NCI-H1092 (cell line): ENCODE measurements at regions not wholly inside any gene's neighbourhood (a gene's known extent, or its start where the extent isn't known, plus 50 kb on each side); places are given as distances from the start of the nearest gene placed in this dataset.

Experiments used
- DNase-seq: peaks from one replicate; lab custom pipeline; 2025; lab: John Stamatoyannopoulos, UW

DNA sequence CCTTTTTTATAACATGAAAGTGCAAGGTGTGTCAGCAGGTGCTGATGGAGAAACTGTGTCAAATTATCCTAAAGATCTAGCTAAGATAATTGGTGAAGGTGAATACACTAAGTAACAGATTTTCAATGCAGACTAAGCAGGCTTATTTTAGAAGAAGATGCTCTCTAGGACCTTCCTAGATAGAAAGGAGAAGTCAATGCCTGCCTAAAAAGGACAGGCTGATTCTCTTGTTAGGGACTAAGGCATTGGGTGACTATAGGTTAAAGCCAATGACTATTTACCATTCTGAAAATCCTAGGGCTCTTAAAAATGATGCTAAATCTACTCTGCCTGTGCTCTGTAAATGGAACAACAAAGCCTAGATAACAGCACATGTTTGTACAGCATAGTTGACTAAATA is 1682.4 kb downstream of the MAT2B start:
- DNase-seq: no peak

DNA sequence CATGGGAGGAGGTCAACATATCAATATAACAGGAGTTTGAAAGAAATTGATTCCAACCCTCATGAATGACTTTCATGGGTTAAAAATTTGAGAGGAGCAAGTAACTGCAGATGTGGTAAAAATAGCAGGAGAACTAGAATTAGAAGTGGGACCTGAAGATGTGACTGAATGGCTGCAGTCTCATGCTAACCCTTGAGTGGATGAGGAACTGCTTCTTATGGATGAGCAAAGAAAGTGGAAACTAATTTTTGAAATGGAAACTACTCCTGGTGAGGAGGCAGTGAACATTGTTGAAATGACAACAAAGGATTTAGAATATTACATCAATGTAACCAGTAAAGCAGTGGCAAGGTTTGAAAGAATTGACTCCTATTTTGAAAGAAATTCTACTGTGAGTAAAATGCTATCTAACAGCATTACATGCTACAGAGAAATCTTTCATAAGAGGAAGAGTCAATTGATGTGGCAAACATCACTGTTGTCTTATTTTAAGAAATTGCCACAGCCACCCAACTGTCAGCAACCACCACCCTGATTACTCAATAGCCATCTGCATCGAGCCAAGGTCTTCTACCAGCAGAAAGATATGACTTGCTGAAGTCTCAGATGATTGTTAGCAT is 1683.2 kb downstream of the MAT2B start:
- no peak for DNase-seq

DNA sequence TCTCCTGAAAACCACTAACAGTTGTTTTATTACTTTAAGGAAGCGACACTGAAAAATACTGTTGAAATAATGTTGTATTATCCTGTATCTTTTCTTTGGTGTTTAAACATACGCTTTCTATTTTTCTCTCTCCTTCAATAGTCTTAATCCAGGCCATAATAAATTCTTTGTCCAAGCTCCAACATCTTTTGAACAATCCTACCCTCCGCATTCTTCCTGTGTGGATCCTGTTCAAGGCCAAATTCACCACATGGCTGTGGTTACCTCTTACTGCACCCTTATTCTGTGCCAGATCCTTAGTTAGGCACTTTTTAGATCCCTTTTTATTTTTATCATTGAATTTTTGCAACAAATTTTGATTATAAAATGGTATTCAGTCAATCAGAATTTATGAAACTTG is 1691.5 kb downstream of the MAT2B start:
- no peak for DNase-seq

DNA sequence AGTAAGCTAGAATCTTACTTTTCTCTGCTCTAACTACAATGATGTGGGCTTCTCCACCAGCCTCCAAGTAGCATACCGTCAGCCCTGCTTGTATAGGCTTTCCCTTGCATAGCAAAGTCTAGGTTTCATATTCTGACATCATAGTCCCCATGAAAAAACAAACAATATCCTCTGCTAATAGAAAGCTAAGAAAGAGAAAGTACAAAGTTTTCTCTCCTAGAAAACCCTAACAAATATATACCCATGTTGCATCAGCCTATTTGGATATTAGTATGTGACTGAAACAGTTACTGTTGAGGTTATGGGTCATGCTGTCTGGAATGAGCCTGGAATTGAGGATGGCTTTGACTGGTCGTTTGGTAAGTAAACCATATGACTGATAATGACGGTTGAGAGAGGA is 1696.0 kb downstream of the MAT2B start:
- DNase-seq: no peak

DNA sequence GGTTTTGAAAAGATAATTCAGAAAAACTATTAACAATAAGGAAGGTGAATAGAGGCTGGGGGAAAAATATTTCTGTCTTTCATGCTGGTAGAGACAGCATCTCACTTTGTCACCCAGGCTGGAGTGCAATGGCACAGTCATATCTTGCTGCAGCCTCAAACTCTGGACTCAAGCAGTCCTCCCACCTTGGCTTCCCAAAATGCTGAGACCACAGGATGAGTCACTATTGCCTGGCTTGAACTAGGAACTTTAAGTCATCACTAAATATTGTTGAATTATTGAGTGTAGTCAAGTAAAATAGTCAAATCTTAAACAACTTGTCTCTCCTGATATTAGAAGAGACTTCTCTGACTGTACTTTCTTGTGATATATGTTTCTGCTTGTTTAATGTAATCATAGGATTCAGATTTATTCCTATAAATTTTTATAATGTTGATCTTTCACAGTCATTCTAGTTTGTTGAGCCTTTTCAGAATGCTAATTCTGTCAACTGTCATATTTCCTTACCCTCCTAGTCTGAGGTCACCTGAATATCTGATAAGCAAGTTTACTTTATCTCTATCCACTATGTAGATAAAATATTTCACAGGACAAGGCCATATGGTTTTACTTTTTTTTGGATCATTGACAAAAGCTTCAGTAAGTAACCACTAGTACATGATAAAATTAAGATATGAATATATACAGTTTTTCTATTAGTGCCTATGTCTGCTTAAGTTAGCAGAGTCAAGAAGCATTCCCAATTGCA is 1696.5 kb downstream of the MAT2B start:
- DNase-seq: no peak

DNA sequence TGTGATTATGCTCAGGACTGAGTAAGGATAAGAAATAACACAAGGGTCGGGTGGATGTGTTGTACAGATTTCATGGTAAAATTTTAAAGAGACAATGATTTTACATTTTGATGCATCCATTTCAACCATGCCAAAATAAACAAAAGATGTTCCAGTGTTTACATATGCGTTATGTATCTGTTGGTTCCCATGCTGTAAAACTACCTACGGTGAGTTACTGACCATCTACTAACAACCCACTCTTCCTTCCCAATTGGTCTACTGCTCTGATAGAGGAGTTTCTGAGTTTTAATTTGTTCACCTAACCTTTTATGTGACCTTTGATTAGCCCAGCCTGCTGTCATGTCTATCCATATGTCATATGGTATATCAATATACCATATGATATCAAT is 1697.1 kb downstream of the MAT2B start:
- DNase-seq: no peak

DNA sequence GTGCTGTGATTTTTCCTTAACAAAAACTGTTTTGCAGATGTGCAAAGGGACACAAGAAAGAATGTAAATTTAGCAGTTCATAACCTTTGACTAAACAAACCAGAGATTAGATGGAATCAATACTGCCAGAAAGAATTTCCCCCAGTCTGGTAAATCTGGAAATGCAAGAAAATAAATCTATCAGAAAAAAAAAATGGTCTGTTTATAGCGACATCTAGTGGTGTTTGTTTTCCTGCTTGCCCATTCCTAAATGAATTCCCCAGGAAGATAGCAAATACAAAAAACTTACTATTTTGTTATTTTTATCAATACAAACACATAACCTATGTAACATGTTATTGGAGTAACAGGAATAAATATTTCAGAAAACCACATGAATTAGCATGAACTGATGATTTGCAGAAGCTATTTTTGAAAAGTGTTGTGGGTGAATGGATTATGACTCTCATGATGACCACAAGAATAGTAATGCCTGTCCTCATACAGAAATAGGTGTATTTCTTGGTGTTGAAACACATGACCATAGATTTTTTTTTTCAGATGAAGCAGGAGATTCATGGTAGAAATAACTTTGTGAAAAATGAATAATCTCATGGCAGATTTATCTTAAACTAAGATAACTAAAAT is 1703.8 kb downstream of the MAT2B start:
- no peak for DNase-seq

DNA sequence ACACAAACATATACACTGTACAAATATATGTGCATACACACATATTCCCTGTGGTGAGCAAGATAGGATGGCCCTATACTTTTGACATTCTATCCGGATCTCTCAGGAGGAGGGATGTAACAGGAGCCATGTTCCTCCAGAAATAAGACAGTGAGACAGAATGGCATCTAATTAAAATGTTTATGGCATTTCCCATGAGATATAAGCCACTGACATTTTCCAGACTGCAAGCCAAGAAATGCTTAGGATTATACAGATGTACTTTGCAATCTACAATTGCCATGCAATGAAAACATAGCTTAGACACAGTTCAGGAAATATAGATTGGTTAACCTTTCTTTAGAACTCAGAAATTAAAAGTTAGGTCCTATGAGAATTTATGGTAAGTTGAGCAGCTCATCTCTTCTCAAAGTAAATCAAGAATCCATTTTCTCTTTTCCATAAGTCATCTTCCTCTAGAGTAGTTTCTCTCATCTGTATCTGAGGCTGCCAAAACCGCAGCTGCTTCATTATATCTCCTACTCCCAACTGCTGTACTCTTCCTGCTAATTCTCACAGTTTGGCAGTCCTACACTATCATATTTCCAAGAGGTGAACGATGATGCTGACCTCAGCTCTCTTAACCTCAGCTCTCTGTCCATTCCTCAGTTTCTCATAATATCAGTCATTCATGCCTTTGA is 1719.1 kb downstream of the MAT2B start:
- no peak for DNase-seq

DNA sequence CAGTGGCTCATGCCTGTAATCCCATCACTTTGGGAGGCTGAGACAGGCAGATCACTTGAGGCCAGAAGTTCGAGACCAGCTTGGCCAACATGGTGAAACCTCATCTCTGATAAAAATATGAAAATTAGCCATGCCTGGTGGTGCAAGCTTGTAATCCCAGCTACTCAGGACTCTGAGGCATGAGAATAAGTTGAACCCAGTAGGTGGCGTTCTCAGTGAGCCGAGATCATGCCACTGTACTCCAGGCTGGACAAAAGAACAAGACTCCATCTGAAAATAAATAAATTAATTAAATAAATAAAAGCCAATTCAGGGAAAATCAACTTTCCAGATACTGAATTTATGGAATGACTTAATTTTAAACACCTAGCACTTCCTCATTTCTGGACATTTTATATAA is 1722.1 kb downstream of the MAT2B start:
- no peak for DNase-seq

DNA sequence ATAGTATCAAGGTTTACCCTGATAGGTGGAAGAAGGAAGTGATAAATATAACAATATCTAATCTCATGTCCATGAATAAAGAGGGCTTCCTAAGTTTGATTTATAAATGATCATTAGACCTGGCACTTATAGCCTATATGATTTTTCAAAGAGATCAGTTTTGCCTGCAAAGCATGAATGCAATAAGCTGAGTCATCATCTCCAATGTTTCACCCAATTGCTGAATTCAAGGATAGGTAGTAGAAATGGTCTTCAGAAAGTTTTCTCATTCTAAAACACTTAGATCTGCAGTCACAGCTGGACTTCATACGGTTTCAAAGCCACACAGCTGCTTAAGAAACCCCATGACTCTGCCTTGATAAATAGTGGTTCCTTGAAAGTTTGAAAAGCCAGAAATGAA is 1722.8 kb downstream of the MAT2B start:
- no peak for DNase-seq

DNA sequence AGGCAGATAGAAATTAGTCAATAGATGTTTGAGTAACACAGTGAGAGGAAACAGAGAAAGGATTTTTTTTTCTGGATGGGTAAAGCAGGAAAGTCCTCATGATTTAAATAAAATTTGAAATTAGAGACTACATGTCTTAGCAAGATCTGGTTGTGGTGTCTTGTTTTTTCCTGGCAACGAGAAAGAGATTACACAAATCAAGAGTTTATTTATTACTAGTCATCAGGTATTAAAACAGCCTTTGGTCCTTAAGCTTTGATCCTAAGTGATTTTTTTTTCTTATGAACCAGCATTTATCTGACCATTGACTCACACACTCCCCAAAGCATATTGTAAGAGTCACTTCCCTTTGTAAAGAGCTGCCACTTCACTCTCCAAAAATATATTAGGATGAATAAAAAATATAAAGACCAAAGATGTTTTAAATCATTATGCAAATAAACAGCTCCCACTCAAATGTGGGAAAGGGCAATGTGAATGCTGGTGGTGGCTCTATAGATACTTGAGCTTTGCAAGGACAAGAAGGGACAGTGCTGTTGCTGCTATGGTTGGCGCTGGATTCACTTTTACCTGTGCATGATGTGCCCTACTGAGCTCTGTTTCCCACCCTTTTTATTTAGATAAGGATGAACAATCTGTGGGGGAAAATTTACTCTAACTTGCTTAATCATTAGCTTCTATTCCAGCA is 1726.5 kb downstream of the MAT2B start:
- no peak for DNase-seq

DNA sequence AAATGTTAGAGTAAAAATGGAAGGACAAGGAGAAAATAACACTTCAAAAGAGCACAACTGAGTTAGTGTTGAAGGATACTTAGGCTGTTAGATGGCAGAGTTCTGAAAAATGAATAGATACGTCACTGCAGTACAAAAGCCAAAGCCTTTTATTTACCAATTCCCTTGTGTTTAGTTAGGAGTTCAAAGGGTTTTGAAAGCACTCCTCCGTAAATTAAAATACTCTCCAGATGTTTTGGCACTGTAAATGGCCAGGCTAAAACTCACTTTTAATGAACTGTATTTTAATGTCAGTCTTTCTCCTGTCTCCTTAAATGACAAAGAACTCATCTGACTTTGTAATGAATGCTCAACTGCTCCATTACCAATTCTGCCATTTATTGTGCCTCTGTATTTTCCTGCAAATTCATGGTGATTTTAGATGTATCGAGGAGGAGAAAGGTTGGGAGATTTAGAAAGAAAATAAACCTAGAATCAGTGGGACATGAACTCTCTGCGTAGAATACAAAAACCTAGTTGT is 1727.2 kb downstream of the MAT2B start:
- DNase-seq: no peak

DNA sequence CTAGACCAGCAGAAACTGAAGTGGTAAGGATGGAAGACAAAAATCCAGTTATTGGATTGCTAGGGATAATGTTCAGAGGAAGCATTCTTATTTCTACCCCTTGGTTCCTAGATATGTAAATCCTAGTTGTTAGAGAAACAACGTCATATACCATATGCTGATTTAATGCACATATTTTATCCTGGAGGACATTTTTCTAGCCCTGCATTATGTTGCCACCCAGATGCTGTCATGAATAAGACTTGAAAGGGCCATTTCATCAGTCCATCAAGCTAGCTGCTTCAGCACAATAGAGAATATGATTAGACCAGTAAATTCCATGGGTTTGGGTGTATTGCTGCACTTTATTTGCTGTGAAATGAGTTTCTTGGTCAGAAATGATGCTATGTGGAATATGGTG is 1736.4 kb downstream of the MAT2B start:
- no peak for DNase-seq

DNA sequence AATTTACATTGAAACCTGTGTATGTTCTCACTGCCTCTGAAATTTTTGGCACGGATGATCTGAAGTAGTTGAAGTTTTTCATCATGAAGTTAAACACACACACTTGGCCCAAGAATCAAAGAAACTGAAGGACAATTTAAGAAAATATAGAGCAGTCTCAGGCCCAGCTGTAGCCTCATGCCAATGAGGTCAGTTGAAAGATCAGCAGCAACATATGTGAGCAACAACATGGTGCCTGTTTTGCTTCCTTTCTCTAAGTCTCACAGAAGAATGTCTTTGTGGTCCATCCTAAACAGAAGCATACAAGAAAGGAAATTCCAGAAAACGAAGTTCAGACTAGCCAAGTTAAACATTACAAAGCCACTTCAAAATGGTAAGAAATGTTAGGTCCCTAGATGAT is 1737.2 kb downstream of the MAT2B start:
- no peak for DNase-seq

DNA sequence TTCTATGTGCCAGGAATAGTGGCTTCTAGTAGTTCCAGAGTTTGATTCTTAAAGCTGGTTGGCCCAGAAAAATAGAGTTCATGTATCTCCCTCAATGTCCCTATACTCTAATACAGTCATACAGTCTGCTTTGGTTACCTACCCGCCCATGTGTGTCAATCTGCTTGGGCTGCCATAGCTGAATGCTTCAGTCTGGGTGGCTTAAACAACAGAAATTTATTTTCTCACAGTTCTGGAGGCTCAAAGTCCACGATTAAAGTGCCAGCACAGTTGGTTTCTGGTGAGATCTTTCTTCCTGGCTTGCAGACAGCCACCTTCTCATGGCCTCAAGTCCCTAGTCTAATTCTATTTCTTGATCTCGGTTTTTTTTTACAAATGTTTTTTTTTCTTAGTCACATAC is 1739.0 kb downstream of the MAT2B start:
- DNase-seq: no peak

DNA sequence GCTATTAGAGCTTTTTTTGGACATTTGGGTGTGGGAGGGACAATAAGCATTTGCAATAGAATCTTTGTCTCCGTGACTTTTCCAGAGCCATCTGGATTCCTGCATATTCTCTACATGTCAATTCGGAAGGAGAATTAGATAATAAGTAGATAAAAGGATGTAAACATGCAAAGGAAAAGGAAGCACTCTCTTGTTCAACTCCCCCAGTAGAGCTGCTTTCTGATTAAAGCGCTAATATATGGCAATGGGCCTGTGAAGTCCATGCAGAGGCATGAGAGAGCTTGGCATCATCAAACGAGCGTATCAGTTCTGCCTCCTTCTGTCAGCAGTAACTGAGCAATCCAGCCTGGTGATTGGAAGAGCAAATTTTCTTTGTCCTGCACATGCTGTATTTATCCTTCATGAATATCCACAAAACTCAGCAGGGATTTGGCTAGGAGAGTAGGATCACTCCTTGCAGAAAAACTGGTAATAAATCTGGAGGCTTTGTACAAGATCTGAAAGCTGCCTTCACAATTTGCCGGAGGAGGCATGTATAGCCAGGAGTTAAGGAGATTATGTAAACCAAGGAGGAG is 1752.9 kb downstream of the MAT2B start:
- no peak for DNase-seq

DNA sequence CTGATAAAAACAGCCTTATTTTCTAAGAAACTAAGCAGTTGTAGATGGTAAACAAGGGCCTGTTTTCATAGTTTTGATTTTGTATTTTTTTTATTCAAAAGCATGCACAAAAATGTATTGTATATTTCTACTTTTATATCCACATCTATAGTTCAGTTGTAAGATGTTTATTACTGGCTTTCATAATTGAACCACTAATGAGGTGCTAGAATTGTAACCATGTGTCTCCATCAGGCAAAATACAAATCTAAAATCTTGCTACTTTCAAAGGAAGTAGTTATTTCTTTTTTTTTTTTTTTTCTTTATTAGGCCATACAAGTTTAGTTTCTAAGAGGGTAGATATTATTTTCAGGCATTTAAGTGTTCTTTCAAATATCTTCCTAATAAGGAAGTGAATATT is 1755.0 kb downstream of the MAT2B start:
- no peak for DNase-seq

DNA sequence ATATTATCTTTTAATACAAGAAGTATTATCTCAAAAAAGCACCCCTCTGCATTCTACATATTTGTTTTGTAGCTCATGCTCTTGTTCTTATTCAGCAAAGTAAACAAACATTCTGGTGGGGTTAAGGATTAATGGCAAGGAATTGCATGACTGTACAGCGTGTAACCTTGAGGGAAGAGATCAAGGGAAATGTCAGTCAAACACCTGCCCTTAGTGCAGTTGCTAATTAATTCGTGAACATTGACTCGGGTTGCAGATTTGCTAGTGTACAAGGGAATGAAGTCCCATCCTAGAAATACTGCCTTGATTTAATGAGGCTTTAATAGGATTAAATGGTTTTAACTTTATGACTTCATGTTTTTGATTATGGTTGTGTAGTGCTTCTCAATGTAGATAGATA is 1758.1 kb downstream of the MAT2B start:
- no peak for DNase-seq

DNA sequence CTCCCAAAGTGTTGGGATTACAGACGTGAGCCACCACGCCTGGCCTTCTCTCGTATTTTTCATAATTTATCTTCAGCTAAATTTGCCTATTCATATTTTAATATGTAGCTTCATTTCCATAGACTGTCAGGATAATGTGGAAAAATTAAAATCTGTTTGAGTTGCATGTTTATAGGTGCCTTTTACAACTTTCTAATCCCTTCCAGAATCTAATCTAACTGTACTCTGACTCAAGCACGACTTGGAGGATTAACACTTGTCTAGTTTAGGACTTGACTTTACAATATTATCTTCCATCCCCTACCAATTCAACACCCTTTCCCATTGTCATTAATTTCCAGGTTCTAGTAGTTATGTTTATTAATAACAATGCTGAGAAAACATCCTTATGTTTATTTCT is 1761.5 kb downstream of the MAT2B start:
- no peak for DNase-seq

DNA sequence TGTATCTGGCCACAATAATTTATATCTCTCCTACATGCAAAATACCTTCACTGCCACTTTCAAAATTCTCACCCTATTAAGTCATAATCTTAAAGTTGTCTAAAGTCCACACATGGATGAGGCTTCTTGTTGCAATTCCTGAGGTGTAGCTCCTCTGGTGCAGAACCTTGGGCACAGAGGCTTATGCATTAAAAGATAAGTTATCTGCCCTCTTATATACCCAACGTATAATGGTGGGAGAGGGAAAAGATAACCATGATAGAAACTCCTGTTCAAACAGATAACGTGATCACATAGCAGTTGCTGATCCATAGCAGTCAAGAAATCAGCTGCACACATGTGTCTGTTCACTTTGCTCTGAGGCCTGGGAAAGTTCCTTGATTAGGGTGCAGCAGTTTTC is 1767.0 kb downstream of the MAT2B start:
- no peak for DNase-seq

DNA sequence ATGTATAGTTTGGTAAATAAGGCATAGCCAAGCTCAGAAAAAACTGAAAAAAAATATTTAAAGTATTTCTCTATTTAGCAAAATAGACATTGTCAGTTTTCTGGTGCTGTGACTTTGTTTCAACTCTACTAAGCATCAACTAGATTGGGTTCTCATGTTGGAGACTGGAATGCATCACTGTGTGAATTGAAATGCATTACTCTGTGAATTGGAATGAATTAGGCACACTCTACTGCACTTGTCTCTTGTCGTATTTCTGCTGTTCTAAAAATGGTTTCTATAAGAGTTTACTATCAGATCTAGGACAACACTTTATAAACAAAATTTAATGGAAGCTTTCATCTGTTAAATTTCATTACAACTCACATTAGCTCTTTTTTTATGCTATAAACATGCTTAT is 1772.2 kb downstream of the MAT2B start:
- no peak for DNase-seq

DNA sequence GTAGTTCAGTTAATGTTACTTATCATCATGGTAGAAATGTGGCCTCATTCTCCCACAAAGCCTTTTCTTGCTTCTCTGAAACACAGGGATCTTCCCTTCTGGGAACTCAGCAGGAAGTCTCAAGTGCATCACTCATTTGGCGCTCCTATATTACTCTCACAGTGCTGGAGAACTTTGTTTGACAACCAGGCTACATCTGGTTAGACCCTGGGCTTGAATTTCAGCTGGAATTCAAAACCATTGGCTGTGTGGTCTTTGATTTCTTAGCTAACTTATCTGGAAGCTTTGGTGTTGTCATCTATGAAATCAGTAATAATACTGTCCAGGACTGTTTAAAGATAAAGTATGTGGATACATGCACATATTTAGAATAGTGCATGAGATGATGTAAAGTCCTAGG is 1777.1 kb downstream of the MAT2B start:
- no peak for DNase-seq
